ENCODE measurements at regions not wholly inside any gene's neighbourhood (a gene's known extent, or its start where the extent isn't known, plus 50 kb on each side); places are given as distances from the start of the nearest gene placed in this dataset.

DNA sequence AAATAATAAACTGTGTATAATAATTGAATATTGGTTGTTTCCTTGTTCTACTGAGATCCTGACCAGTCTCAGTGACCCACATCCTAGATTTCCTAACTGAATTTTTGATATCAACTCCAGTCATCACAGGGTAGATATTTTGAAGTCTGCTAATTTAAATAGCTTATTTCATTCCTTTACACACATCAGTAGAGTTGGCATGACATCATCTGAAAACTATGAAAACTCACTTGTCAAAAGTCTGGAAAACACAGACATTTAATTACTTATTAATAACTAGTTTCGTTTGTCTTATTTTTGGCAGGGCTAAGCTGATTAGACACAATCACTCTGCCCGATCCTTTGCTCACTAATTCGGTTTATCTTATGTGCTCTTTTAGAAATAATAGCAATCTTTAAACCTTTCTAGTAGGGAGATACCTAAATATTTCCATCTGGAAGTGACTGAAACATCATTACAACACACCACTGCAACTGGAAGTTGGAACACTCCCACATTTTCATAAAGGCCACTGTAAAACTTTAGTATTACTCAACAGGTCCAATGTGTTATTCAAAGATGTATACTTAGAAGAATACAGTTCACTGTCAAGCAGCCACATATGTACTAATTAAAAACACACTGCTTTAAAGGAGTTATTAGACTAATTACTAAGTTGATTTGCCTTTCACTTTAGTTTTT is 198.4 kb upstream of the ZNF717 start:
- no peaks in the 10 kb centered on the region for H3K79me2 ChIP-seq (ENCODE audit: low read depth)
- H3K4me3 ChIP-seq = no peak overlapping the region
- H3K9me3 ChIP-seq (ENCODE audit: low read depth) = no peaks in the 10 kb centered on the region
- no peaks in the 10 kb centered on the region for H3K36me3 Mint-ChIP-seq
- H3K4me1 ChIP-seq = no peaks in the 10 kb centered on the region
- H3K4me2 ChIP-seq = no peak overlapping the region
- H3K9me3 Mint-ChIP-seq = no peaks in the 10 kb centered on the region
- no peaks in the 10 kb centered on the region for H3K4me1 Mint-ChIP-seq
- no peak overlapping the region for H3K9ac ChIP-seq
- DNase-seq (ENCODE audit: low spot score) = no peak
- no peaks in the 10 kb centered on the region for H3K36me3 ChIP-seq
- no peak overlapping the region for H2AFZ ChIP-seq (replicated peaks)
- no peaks in the 10 kb centered on the region for H4K20me1 ChIP-seq (ENCODE audit: low read depth)
- H3F3A ChIP-seq (ENCODE audit: low read depth) = no peaks in the 10 kb centered on the region
- no peaks in the 10 kb centered on the region for H3K27me3 ChIP-seq
- TF ChIP-seq, protein P1, sequence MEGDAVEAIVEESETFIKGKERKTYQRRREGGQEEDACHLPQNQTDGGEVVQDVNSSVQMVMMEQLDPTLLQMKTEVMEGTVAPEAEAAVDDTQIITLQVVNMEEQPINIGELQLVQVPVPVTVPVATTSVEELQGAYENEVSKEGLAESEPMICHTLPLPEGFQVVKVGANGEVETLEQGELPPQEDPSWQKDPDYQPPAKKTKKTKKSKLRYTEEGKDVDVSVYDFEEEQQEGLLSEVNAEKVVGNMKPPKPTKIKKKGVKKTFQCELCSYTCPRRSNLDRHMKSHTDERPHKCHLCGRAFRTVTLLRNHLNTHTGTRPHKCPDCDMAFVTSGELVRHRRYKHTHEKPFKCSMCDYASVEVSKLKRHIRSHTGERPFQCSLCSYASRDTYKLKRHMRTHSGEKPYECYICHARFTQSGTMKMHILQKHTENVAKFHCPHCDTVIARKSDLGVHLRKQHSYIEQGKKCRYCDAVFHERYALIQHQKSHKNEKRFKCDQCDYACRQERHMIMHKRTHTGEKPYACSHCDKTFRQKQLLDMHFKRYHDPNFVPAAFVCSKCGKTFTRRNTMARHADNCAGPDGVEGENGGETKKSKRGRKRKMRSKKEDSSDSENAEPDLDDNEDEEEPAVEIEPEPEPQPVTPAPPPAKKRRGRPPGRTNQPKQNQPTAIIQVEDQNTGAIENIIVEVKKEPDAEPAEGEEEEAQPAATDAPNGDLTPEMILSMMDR (IDR thresholded peaks at IDR 0.05) = no peak
- TF ChIP-seq EZH2phosphoT487 (IDR thresholded peaks at IDR 0.05) (no peak), EZH2 (IDR thresholded peaks at IDR 0.05) (no peak)
- H3K27ac ChIP-seq = no peak overlapping the region
- no peak overlapping the region for H3K4me3 Mint-ChIP-seq
- peaks cover 5% of the 10 kb centered on the region for H3K27me3 Mint-ChIP-seq (ENCODE audit: insufficient read depth, low read depth)
- no peak overlapping the region for H3K27ac Mint-ChIP-seq

- H3K27ac Mint-ChIP-seq = no peak overlapping the region
- Histone ChIP-seq H3K27me3 (no peaks in the 10 kb centered on the region), H2AFZ (replicated peaks) (no peak overlapping the region), H3K9me3 (ENCODE audit: low read depth) (no peaks in the 10 kb centered on the region), H3F3A (ENCODE audit: low read depth) (no peaks in the 10 kb centered on the region), H3K4me2 (no peak overlapping the region), H3K9ac (no peak overlapping the region), H3K27ac (no peak overlapping the region), H3K4me1 (no peaks in the 10 kb centered on the region), H3K79me2 (ENCODE audit: low read depth) (no peaks in the 10 kb centered on the region), H3K4me3 (no peak overlapping the region), H4K20me1 (ENCODE audit: low read depth) (no peaks in the 10 kb centered on the region), H3K36me3 (no peaks in the 10 kb centered on the region)
- peaks cover 5% of the 10 kb centered on the region for H3K27me3 Mint-ChIP-seq (ENCODE audit: insufficient read depth, low read depth)
- no peak for TF ChIP-seq EZH2 (IDR thresholded peaks at IDR 0.05)
- H3K36me3 Mint-ChIP-seq = no peaks in the 10 kb centered on the region
- no peak overlapping the region for H3K4me3 Mint-ChIP-seq
- H3K9me3 Mint-ChIP-seq = no peaks in the 10 kb centered on the region
- H3K4me1 Mint-ChIP-seq = no peaks in the 10 kb centered on the region
- DNase-seq (ENCODE audit: low spot score) = no peak
Observed at GRCh38 chr3:75985432-75985831, 200.1 kb upstream of the ZNF717 start.

GRCh38 chr3:76010252-76010651 is 224.9 kb upstream of the ZNF717 start:
- Histone ChIP-seq H3K27ac (no peak overlapping the region), H3F3A (ENCODE audit: low read depth) (no peaks in the 10 kb centered on the region), H2AFZ (replicated peaks) (no peak overlapping the region), H3K4me2 (no peak overlapping the region), H3K36me3 (no peaks in the 10 kb centered on the region), H3K79me2 (ENCODE audit: low read depth) (no peaks in the 10 kb centered on the region), H3K9ac (no peak overlapping the region), H3K4me1 (no peaks in the 10 kb centered on the region), H3K27me3 (no peaks in the 10 kb centered on the region), H4K20me1 (ENCODE audit: low read depth) (no peaks in the 10 kb centered on the region), H3K4me3 (no peak overlapping the region), H3K9me3 (ENCODE audit: low read depth) (no peaks in the 10 kb centered on the region)
- H3K4me3 Mint-ChIP-seq = no peak overlapping the region
- no peaks in the 10 kb centered on the region for H3K27me3 Mint-ChIP-seq (ENCODE audit: insufficient read depth, low read depth)
- no peaks in the 10 kb centered on the region for H3K9me3 Mint-ChIP-seq
- H3K4me1 Mint-ChIP-seq = no peaks in the 10 kb centered on the region
- DNase-seq (ENCODE audit: low spot score) = no peak
- no peak overlapping the region for H3K27ac Mint-ChIP-seq
- no peak for TF ChIP-seq EZH2 (IDR thresholded peaks at IDR 0.05)
- no peak for TF ChIP-seq EZH2phosphoT487 (IDR thresholded peaks at IDR 0.05)
- TF ChIP-seq, protein P1 (IDR thresholded peaks at IDR 0.05) = no peak
- no peaks in the 10 kb centered on the region for H3K36me3 Mint-ChIP-seq

GRCh38 chr3:76011121-76011520 is 225.8 kb upstream of the ZNF717 start:
- H4K20me1 ChIP-seq (ENCODE audit: low read depth) = no peaks in the 10 kb centered on the region
- no peaks in the 10 kb centered on the region for H3K4me1 Mint-ChIP-seq
- H3K4me3 ChIP-seq = no peak overlapping the region
- no peak overlapping the region for H3K4me3 Mint-ChIP-seq
- no peaks in the 10 kb centered on the region for H3F3A ChIP-seq (ENCODE audit: low read depth)
- no peaks in the 10 kb centered on the region for H3K9me3 ChIP-seq (ENCODE audit: low read depth)
- no peaks in the 10 kb centered on the region for H3K79me2 ChIP-seq (ENCODE audit: low read depth)
- H2AFZ ChIP-seq (replicated peaks) = peak overlapping the region; percentile 50
- H3K27ac ChIP-seq = no peak overlapping the region
- H3K9ac ChIP-seq = no peak overlapping the region
- TF ChIP-seq, protein P1 (IDR thresholded peaks at IDR 0.05) = no peak
- no peak for TF ChIP-seq EZH2 (IDR thresholded peaks at IDR 0.05)
- TF ChIP-seq EZH2phosphoT487 (IDR thresholded peaks at IDR 0.05) = no peak
- H3K36me3 ChIP-seq = no peaks in the 10 kb centered on the region
- no peaks in the 10 kb centered on the region for H3K27me3 ChIP-seq
- H3K36me3 Mint-ChIP-seq = no peaks in the 10 kb centered on the region
- no peaks in the 10 kb centered on the region for H3K4me1 ChIP-seq
- H3K4me2 ChIP-seq = no peak overlapping the region
- H3K27ac Mint-ChIP-seq = no peak overlapping the region
- DNase-seq (ENCODE audit: low spot score) = peak; percentile 23
- no peaks in the 10 kb centered on the region for H3K9me3 Mint-ChIP-seq
- no peaks in the 10 kb centered on the region for H3K27me3 Mint-ChIP-seq (ENCODE audit: insufficient read depth, low read depth)
